DOHH2 (cell line): ENCODE measurements at regions not wholly inside any gene's neighbourhood (a gene's known extent, or its start where the extent isn't known, plus 50 kb on each side); places are given as distances from the start of the nearest gene placed in this dataset.

Experiments used
- EZH2phosphoT487 ChIP-seq: fragments of 200-600 bp; sonication (generic); IDR thresholded peaks from 2 replicates; pipeline ENCODE4 v1.6.1; 2017; ENCODE audit warnings: borderline replicate concordance, mild to moderate bottlenecking, antibody characterized with exemption, low read length, moderate library complexity, mixed read lengths
- TF ChIP-seq, protein P1 (sequence below): fragments of 200-600 bp; sonication (generic); IDR thresholded peaks from one replicate; pipeline ENCODE4 v1.5.1; 2014; ENCODE audit warnings: antibody characterized with exemption, mild to moderate bottlenecking, low read depth, low read length; ENCODE audit not compliant: poor library complexity, severe bottlenecking

DNA sequence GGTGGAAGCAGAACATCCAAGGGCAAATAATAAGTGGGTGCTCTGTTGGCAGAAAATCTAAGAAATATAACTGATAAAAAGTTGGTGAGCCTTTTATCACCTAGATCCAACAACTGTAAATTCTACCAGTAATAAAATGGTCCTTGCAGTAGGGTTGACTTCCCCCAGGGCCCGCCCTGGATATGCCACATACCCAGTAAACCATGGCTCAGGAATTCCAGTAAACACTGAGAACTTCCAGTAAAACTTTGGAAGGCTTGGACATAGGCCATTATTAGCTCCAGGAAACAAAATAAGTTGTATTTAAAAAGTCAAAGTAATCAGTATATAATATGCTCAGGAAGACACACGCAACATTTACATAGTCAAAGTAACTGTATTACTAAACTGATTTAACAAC is 402.2 kb downstream of the BCAT1 start:
- TF ChIP-seq, protein P1, sequence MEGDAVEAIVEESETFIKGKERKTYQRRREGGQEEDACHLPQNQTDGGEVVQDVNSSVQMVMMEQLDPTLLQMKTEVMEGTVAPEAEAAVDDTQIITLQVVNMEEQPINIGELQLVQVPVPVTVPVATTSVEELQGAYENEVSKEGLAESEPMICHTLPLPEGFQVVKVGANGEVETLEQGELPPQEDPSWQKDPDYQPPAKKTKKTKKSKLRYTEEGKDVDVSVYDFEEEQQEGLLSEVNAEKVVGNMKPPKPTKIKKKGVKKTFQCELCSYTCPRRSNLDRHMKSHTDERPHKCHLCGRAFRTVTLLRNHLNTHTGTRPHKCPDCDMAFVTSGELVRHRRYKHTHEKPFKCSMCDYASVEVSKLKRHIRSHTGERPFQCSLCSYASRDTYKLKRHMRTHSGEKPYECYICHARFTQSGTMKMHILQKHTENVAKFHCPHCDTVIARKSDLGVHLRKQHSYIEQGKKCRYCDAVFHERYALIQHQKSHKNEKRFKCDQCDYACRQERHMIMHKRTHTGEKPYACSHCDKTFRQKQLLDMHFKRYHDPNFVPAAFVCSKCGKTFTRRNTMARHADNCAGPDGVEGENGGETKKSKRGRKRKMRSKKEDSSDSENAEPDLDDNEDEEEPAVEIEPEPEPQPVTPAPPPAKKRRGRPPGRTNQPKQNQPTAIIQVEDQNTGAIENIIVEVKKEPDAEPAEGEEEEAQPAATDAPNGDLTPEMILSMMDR: no peak
- no peak for TF ChIP-seq EZH2phosphoT487
